ENCODE measurements at regions not wholly inside any gene's neighbourhood (a gene's known extent, or its start where the extent isn't known, plus 50 kb on each side); places are given as distances from the start of the nearest gene placed in this dataset.

- Histone ChIP-seq H3K27ac (ENCODE audit: extremely low read length, insufficient read depth, low read length) (no peak overlapping the region), H3K9me3 (ENCODE audit: low read length) (no peaks in the 10 kb centered on the region), H3K79me2 (ENCODE audit: insufficient read depth, low read length) (no peaks in the 10 kb centered on the region), H3K4me1 (ENCODE audit: insufficient read depth, low read length) (peaks cover 23% of the 10 kb centered on the region), H3K4me2 (ENCODE audit: low read depth, low read length) (no peak overlapping the region), H3K36me3 (replicated peaks in 1 of 2; ENCODE audit: control insufficient read depth in 1 of 2, insufficient read depth in 2 of 2, low read length in 2 of 2) (no peaks in the 10 kb centered on the region), H3K4me3 (replicated peaks in 1 of 3; ENCODE audit: insufficient read depth in 1 of 3, low read depth in 2 of 3, low read length in 3 of 3) (no peak overlapping the region), H2AFZ (ENCODE audit: low read length) (no peak overlapping the region), H3K27me3 (ENCODE audit: control insufficient read depth in 1 of 2, insufficient read depth in 2 of 2, low read length in 2 of 2) (peaks cover 8 to 34% of the 10 kb centered on the region in 2 experiments), H3K9ac (ENCODE audit: insufficient read depth, low read depth, low read length) (no peak overlapping the region), H4K20me1 (ENCODE audit: insufficient read depth, low read length) (no peaks in the 10 kb centered on the region)
- DNase-seq (ENCODE audit: low spot score) (peak; percentile 69), FAIRE-seq (peak; percentile 75), ATAC-seq (no peak)
- BruUV-seq (replicated peaks), result no TSS peak
- WGBS (ENCODE audit: low lambda C conversion rate), result 3% methylated on average over 8 of the region's 8 CpGs
- CTCF ChIA-PET (ENCODE audit: low intra/inter-chr PET ratio, low total read pairs), result no interaction called here
- POLR2A ChIA-PET, result interaction anchor here (1.0 to 1.6 kb wide), 3 partner anchors 9 to 323 kb away, joined by 3 to 5 read pairs (median 5); no protein-coding TSS in a partner anchor
- intact Hi-C loops (cut with micrococcal nuclease; ENCODE audit: unreplicated experiment) (no loop called here), in situ Hi-C loops (cut with HindIII; ENCODE audit: extremely low pct_ligation_motif_present, low pct_unique_long_range_greater_than_20kb) (no loop called here)
- TF ChIP-seq GATAD2A (CRISPR knock-in tag; IDR thresholded peaks at IDR 0.05) (peak; percentile 27; the same call in 1 of the 2 replicates), ATF4 (CRISPR knock-in tag; IDR thresholded peaks at IDR 0.05) (peak in 1 of 2 experiments; percentile 45; a peak in 1 of 4 replicates), ZMYM2 (CRISPR knock-in tag; IDR thresholded peaks at IDR 0.05) (0 out of 2 replicates have a peak, but pooled peaks have one; percentile 17), ZNF33A (CRISPR knock-in tag; IDR thresholded peaks at IDR 0.05; ENCODE audit: borderline replicate concordance) (no peak), SNRNP70 (IDR thresholded peaks at IDR 0.05; ENCODE audit: low read depth, low read length) (no peak), ZNF432 (CRISPR knock-in tag; IDR thresholded peaks at IDR 0.05; ENCODE audit: borderline replicate concordance) (no peak), NR3C1 (CRISPR knock-in tag; IDR thresholded peaks at IDR 0.05) (no peak), AKAP8 (CRISPR knock-in tag; IDR thresholded peaks at IDR 0.05) (no peak), ZC3H4 (CRISPR knock-in tag; IDR thresholded peaks at IDR 0.05; ENCODE audit: borderline replicate concordance) (no peak), TFE3 (CRISPR knock-in tag; IDR thresholded peaks at IDR 0.05) (0 out of 2 replicates have a peak, but pooled peaks have one; percentile 39), ZNF770 (CRISPR knock-in tag; IDR thresholded peaks at IDR 0.05) (peak; percentile 94), NCOA5 (CRISPR knock-in tag; IDR thresholded peaks at IDR 0.05) (no peak), SOX5 (CRISPR knock-in tag; IDR thresholded peaks at IDR 0.05; ENCODE audit: borderline replicate concordance) (0 out of 2 replicates have a peak, but pooled peaks have one; percentile 10), FOXA1 (IDR thresholded peaks at IDR 0.05) (no peak), FOXA1 (CRISPR knock-in tag; IDR thresholded peaks at IDR 0.05) (peak; percentile 54), RAD51 (IDR thresholded peaks at IDR 0.05; ENCODE audit: borderline replicate concordance) (peak; percentile 56; the same call in 1 of the 2 replicates), EEA1 (CRISPR knock-in tag; IDR thresholded peaks at IDR 0.05; ENCODE audit: borderline replicate concordance) (no peak), SOX6 (IDR thresholded peaks at IDR 0.05) (no peak), SOX6 (CRISPR knock-in tag; IDR thresholded peaks at IDR 0.05) (no peak), HNF4A (CRISPR knock-in tag; IDR thresholded peaks at IDR 0.05) (no peak), SRF (IDR thresholded peaks at IDR 0.05; ENCODE audit: low read depth, low read length) (no peak), JUN (CRISPR knock-in tag; IDR thresholded peaks at IDR 0.05) (no peak), ZSCAN30 (CRISPR knock-in tag; IDR thresholded peaks at IDR 0.05) (no peak), FOXP1 (IDR thresholded peaks at IDR 0.05) (no peak), FOXP1 (CRISPR knock-in tag; IDR thresholded peaks at IDR 0.05) (peak; percentile 35; the same call in 1 of the 2 replicates)
Measured at GRCh38 chr16:11474617-11475291, 112.0 kb downstream of the LITAF start.

Measured in HepG2 (cell line).